ENCODE measurements at regions not wholly inside any gene's neighbourhood (a gene's known extent, or its start where the extent isn't known, plus 50 kb on each side); places are given as distances from the start of the nearest gene placed in this dataset.

DNA sequence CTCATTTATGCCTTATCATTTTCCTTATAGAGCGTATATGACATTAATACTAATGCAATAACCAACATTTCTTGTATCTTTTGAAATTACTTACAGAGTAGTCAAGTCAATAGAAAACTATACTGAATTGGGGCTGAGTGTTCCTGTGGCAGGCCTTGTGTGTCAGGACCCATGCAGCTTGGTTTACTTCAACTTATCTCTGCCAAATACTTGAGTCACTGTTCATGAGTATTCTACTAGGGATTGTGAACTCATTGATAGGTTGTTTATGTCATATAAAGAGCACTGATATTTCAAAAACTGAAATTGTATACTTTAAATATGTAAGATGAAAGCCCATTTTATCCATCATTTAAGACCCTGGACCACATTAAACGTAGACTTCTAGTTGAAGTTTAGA, 688.6 kb upstream of the SLITRK1 start:
- no TSS peak for BruUV-seq (replicated peaks)
- POLR2A ChIA-PET = no interaction called here
- Histone ChIP-seq H3K9me3 (no peaks in the 10 kb centered on the region), H3K36me3 (ENCODE audit: control insufficient read depth, insufficient read depth, low read length) (no peaks in the 10 kb centered on the region), H3K27me3 (replicated peaks; ENCODE audit: control insufficient read depth, insufficient read depth, low read length) (no peaks in the 10 kb centered on the region), H3K4me1 (no peaks in the 10 kb centered on the region), H3K4me3 (ENCODE audit: low read depth, low read length) (no peak overlapping the region)
- H3K27me3 Mint-ChIP-seq (ENCODE audit: insufficient read depth, unreplicated experiment) = no peaks in the 10 kb centered on the region
- no peak overlapping the region for H3K27ac Mint-ChIP-seq (ENCODE audit: unreplicated experiment)
- no peaks in the 10 kb centered on the region for H3K9me3 Mint-ChIP-seq (ENCODE audit: unreplicated experiment)
- H3K4me3 Mint-ChIP-seq (ENCODE audit: unreplicated experiment) = no peak overlapping the region
- H3K4me1 Mint-ChIP-seq (ENCODE audit: low read depth, unreplicated experiment) = no peaks in the 10 kb centered on the region
- TF ChIP-seq, protein P1, sequence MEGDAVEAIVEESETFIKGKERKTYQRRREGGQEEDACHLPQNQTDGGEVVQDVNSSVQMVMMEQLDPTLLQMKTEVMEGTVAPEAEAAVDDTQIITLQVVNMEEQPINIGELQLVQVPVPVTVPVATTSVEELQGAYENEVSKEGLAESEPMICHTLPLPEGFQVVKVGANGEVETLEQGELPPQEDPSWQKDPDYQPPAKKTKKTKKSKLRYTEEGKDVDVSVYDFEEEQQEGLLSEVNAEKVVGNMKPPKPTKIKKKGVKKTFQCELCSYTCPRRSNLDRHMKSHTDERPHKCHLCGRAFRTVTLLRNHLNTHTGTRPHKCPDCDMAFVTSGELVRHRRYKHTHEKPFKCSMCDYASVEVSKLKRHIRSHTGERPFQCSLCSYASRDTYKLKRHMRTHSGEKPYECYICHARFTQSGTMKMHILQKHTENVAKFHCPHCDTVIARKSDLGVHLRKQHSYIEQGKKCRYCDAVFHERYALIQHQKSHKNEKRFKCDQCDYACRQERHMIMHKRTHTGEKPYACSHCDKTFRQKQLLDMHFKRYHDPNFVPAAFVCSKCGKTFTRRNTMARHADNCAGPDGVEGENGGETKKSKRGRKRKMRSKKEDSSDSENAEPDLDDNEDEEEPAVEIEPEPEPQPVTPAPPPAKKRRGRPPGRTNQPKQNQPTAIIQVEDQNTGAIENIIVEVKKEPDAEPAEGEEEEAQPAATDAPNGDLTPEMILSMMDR (IDR thresholded peaks at IDR 0.05; ENCODE audit: insufficient read depth in 1 of 2, low read depth in 1 of 2, low read length in 1 of 2, severe bottlenecking in 1 of 2, unreplicated experiment in 1 of 2) = no peak
- no peaks in the 10 kb centered on the region for H3K36me3 Mint-ChIP-seq (ENCODE audit: insufficient read depth, unreplicated experiment)
- no peak for DNase-seq
- intact Hi-C loops (cut with micrococcal nuclease; ENCODE audit: unreplicated experiment) = no loop called here
- CTCF ChIA-PET = no interaction called here

DNA sequence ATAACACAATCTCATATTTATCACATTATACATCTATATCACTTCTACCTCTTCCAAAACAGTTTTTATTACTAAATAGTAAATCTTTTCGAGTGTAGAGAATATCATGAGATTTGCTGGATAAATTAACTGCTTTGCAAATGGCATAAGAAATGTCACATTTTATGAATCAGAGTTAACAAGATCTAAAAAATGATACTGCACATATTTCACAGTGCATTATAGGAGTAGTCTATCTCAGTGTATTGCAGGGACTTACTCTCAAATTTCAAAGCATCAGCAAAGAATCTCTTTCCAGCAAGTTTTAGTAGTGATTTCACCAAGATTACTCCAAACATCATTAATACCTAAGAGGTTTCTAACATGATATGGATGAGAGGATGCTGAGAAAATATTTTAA, 687.1 kb upstream of the SLITRK1 start:
- intact Hi-C loops (cut with micrococcal nuclease; ENCODE audit: unreplicated experiment) = no loop called here
- Histone ChIP-seq H3K4me3 (ENCODE audit: low read depth, low read length) (no peak overlapping the region), H3K27me3 (replicated peaks; ENCODE audit: control insufficient read depth, insufficient read depth, low read length) (no peaks in the 10 kb centered on the region), H3K9me3 (no peaks in the 10 kb centered on the region), H3K36me3 (ENCODE audit: control insufficient read depth, insufficient read depth, low read length) (no peaks in the 10 kb centered on the region), H3K4me1 (no peaks in the 10 kb centered on the region)
- Mint-ChIP-seq H3K27me3 (ENCODE audit: insufficient read depth, unreplicated experiment) (no peaks in the 10 kb centered on the region), H3K27ac (ENCODE audit: unreplicated experiment) (no peak overlapping the region), H3K4me1 (ENCODE audit: low read depth, unreplicated experiment) (no peaks in the 10 kb centered on the region), H3K36me3 (ENCODE audit: insufficient read depth, unreplicated experiment) (no peaks in the 10 kb centered on the region), H3K9me3 (ENCODE audit: unreplicated experiment) (no peaks in the 10 kb centered on the region), H3K4me3 (ENCODE audit: unreplicated experiment) (no peak overlapping the region)
- ChIA-PET POLR2A (no interaction called here), CTCF (no interaction called here)
- BruUV-seq (replicated peaks) = no TSS peak
- TF ChIP-seq, protein P1 (IDR thresholded peaks at IDR 0.05; ENCODE audit: insufficient read depth in 1 of 2, low read depth in 1 of 2, low read length in 1 of 2, severe bottlenecking in 1 of 2, unreplicated experiment in 1 of 2) = no peak
- DNase-seq = no peak

DNA sequence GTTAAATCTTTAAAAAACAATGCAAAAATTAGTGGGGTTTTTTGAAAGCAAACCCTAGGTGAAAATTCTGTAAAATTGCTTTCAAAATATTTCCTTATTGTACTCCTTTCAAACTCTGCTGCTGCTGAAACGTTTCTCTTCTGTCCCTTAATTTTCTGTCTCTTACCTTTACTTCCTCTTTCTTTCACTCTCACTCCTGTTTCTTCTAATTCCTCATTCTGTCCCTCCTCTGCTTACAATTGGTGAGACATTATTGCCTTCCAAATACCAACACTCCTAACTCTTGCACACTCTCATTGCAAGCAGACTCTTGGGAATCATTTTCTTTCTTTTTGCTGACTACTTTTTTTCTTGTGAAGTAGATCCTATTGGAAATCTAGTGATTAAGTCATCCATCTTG, 685.6 kb upstream of the SLITRK1 start:
- ChIA-PET CTCF (no interaction called here), POLR2A (no interaction called here)
- H3K27me3 Mint-ChIP-seq (ENCODE audit: insufficient read depth, unreplicated experiment) = no peaks in the 10 kb centered on the region
- no peaks in the 10 kb centered on the region for H3K4me1 Mint-ChIP-seq (ENCODE audit: low read depth, unreplicated experiment)
- H3K27ac Mint-ChIP-seq (ENCODE audit: unreplicated experiment) = no peak overlapping the region
- no peak overlapping the region for H3K4me3 Mint-ChIP-seq (ENCODE audit: unreplicated experiment)
- H3K9me3 Mint-ChIP-seq (ENCODE audit: unreplicated experiment) = no peaks in the 10 kb centered on the region
- intact Hi-C loops (cut with micrococcal nuclease; ENCODE audit: unreplicated experiment) = no loop called here
- DNase-seq = no peak
- Histone ChIP-seq H3K27me3 (replicated peaks; ENCODE audit: control insufficient read depth, insufficient read depth, low read length) (no peaks in the 10 kb centered on the region), H3K4me1 (no peaks in the 10 kb centered on the region), H3K36me3 (ENCODE audit: control insufficient read depth, insufficient read depth, low read length) (no peaks in the 10 kb centered on the region), H3K4me3 (ENCODE audit: low read depth, low read length) (no peak overlapping the region), H3K9me3 (no peaks in the 10 kb centered on the region)
- H3K36me3 Mint-ChIP-seq (ENCODE audit: insufficient read depth, unreplicated experiment) = no peaks in the 10 kb centered on the region
- no TSS peak for BruUV-seq (replicated peaks)
- TF ChIP-seq, protein P1 (IDR thresholded peaks at IDR 0.05; ENCODE audit: insufficient read depth in 1 of 2, low read depth in 1 of 2, low read length in 1 of 2, severe bottlenecking in 1 of 2, unreplicated experiment in 1 of 2) = no peak

Measured in Caco-2 (cell line).